ENCODE measurements at regions not wholly inside any gene's neighbourhood (a gene's known extent, or its start where the extent isn't known, plus 50 kb on each side); places are given as distances from the start of the nearest gene placed in this dataset.

GRCh38 chr10:62696798-62697197 is 107.7 kb upstream of the ADO start:
- Histone ChIP-seq H3K23me2 (ENCODE audit: insufficient read length, low read depth, low read length, poor library complexity, severe bottlenecking) (no peaks in the 10 kb centered on the region), H2BK20ac (ENCODE audit: low read depth, low read length, poor library complexity, severe bottlenecking) (no peak overlapping the region), H2BK120ac (ENCODE audit: low read depth, low read length, poor library complexity, severe bottlenecking) (no peak overlapping the region), H2BK12ac (ENCODE audit: insufficient read length, low read depth, low read length) (no peak overlapping the region), H3K79me1 (ENCODE audit: insufficient read depth, low read depth, low read length, poor library complexity, severe bottlenecking) (no peaks in the 10 kb centered on the region), H2AFZ (ENCODE audit: low read length) (no peak overlapping the region), H2AK5ac (ENCODE audit: insufficient read length, low read length) (no peak overlapping the region), H4K8ac (replicated peaks; ENCODE audit: insufficient read length, low read depth, low read length) (no peak overlapping the region), H4K5ac (ENCODE audit: insufficient read length, low read depth, low read length) (no peak overlapping the region), H3K18ac (ENCODE audit: insufficient read length, low read depth, low read length) (no peak overlapping the region), H3K14ac (ENCODE audit: insufficient read depth, low read length) (no peak overlapping the region), H3K4me1 (ENCODE audit: insufficient read depth, low read length) (peaks cover 3% of the 10 kb centered on the region; the same call in 1 of the 2 replicates), H3K27me3 (ENCODE audit: insufficient read depth, low read length) (no peaks in the 10 kb centered on the region), H3T11ph (ENCODE audit: low read length) (no peak overlapping the region), H3K56ac (ENCODE audit: insufficient read length, low read depth, low read length) (no peak overlapping the region), H3K79me2 (ENCODE audit: insufficient read depth, low read length) (no peaks in the 10 kb centered on the region), H2BK15ac (ENCODE audit: low read depth, low read length) (no peak overlapping the region), H3K9me3 (ENCODE audit: control insufficient read depth, low read depth, low read length) (no peaks in the 10 kb centered on the region), H4K91ac (ENCODE audit: insufficient read length, low read depth, low read length) (no peak overlapping the region), H3K23ac (ENCODE audit: insufficient read length, low read depth, low read length) (no peak overlapping the region), H4K20me1 (ENCODE audit: control insufficient read depth, insufficient read depth, insufficient read length) (no peaks in the 10 kb centered on the region), H2BK5ac (ENCODE audit: insufficient read length, low read length) (no peak overlapping the region), H3K9ac (ENCODE audit: extremely low read depth, insufficient read length, low read length) (no peak overlapping the region), H3K4me2 (ENCODE audit: insufficient read depth, insufficient read length, low read length) (no peak overlapping the region), H3K4ac (ENCODE audit: low read depth, low read length) (no peak overlapping the region), H3K27ac (ENCODE audit: insufficient read length, low read depth, low read length) (no peak overlapping the region)
- H3K4me1 Mint-ChIP-seq = peaks cover 16 to 20% of the 10 kb centered on the region in 2 experiments
- no peaks in the 10 kb centered on the region for H3K27me3 Mint-ChIP-seq (ENCODE audit: low read depth)
- WGBS (ENCODE audit: extremely low coverage, insufficient read length, low lambda C conversion rate) = no CpG with 5 or more reads among the region's 2 CpGs
- peaks cover 28 to 30% of the 10 kb centered on the region in 2 experiments for H3K9me3 Mint-ChIP-seq
- TF ChIP-seq CTCF (conservative IDR thresholded peaks at IDR 0.05) = no peak
- H3K27ac Mint-ChIP-seq = no peak overlapping the region
- peaks cover 0 to 19% (median 8%) of the 10 kb centered on the region in 3 experiments for H3K36me3 Mint-ChIP-seq (ENCODE audit: insufficient read depth in 1 of 3, low read depth in 3 of 3)
- no peak for DNase-seq
- no peak overlapping the region for H3K4me3 Mint-ChIP-seq

Measured in H9 (cell line).